ENCODE measurements at regions not wholly inside any gene's neighbourhood (a gene's known extent, or its start where the extent isn't known, plus 50 kb on each side); places are given as distances from the start of the nearest gene placed in this dataset.

GRCh38 chr10:125442856-125443540 is 240.0 kb downstream of the TEX36 start:
- Histone ChIP-seq H3K4me3 (no peak overlapping the region), H3K4me1 (no peaks in the 10 kb centered on the region), H3K4me2 (no peak overlapping the region), H3K27ac (no peak overlapping the region), H3K9me3 (no peaks in the 10 kb centered on the region)
- 53% methylated on average over 12 of the region's 13 CpGs for WGBS (ENCODE audit: missing lambda C conversion rate)
- CTCF ChIA-PET, result no interaction called here
- TF ChIP-seq RAD21 (conservative IDR thresholded peaks at IDR 0.05 in 1 of 2, IDR thresholded peaks at IDR 0.05 in 1 of 2) (no peak), CHD2 (IDR thresholded peaks at IDR 0.05; ENCODE audit: low read length, partially characterized antibody) (no peak), TP53 (CRISPR knock-in tag; IDR thresholded peaks at IDR 0.05) (no peak), REST (IDR thresholded peaks at IDR 0.05) (no peak), NFE2L2 (conservative IDR thresholded peaks at IDR 0.05; ENCODE audit: low read length) (no peak), ZSCAN20 (CRISPR knock-in tag; IDR thresholded peaks at IDR 0.05) (no peak), FOSL2 (IDR thresholded peaks at IDR 0.05) (no peak), FOSL2 (CRISPR knock-in tag; IDR thresholded peaks at IDR 0.05) (no peak), JUNB (IDR thresholded peaks at IDR 0.05) (no peak), RFX5 (IDR thresholded peaks at IDR 0.05) (no peak), CHD4 (IDR thresholded peaks at IDR 0.05; ENCODE audit: borderline replicate concordance) (no peak), HOXA7 (CRISPR knock-in tag; IDR thresholded peaks at IDR 0.05) (no peak)
- ATAC-seq, result no peak
- DNase-seq (ENCODE audit: low read depth in 1 of 2, low spot score in 1 of 2), result no peak
- POLR2A ChIA-PET, result no interaction called here
- no peak for FAIRE-seq

GRCh38 chr10:125441151-125441550 is 241.8 kb downstream of the TEX36 start:
- DNase-seq (ENCODE audit: low read depth in 1 of 2, low spot score in 1 of 2), result no peak

More at GRCh38 chr10:125441151-125441550, 241.8 kb downstream of the TEX36 start:
- no peak overlapping the region for H3K4me2 ChIP-seq
- ATAC-seq (no peak), FAIRE-seq (no peak)
- TF ChIP-seq JUNB (IDR thresholded peaks at IDR 0.05), result no peak
- no peak for TF ChIP-seq NR3C1 (IDR thresholded peaks at IDR 0.05)
- TF ChIP-seq SREBF2 (IDR thresholded peaks at IDR 0.05), result no peak
- no peak for TF ChIP-seq EHF (CRISPR knock-in tag; IDR thresholded peaks at IDR 0.05)
- no peak for TF ChIP-seq MAZ (IDR thresholded peaks at IDR 0.05; ENCODE audit: borderline replicate concordance, low read depth, low read length)
- no peak for TF ChIP-seq ZFP36 (IDR thresholded peaks at IDR 0.05; ENCODE audit: borderline replicate concordance, partially characterized antibody)
- TF ChIP-seq HOXB13 (CRISPR knock-in tag; IDR thresholded peaks at IDR 0.05; ENCODE audit: low read depth), result no peak
- TF ChIP-seq HOXA7 (CRISPR knock-in tag; IDR thresholded peaks at IDR 0.05), result no peak
- TF ChIP-seq BHLHE40 (IDR thresholded peaks at IDR 0.05; ENCODE audit: low read depth, low read length), result no peak
- TF ChIP-seq TP53 (CRISPR knock-in tag; IDR thresholded peaks at IDR 0.05), result no peak
- no peak for TF ChIP-seq REST (IDR thresholded peaks at IDR 0.05)
- no peak for TF ChIP-seq CBX2 (IDR thresholded peaks at IDR 0.05; ENCODE audit: borderline replicate concordance, low read depth)
- CTCF ChIA-PET, result interaction anchor here (0.8 kb wide), 1 partner anchor 9 kb away, joined by 4 read pairs; no protein-coding TSS in a partner anchor
- no peak overlapping the region for H3K4me3 ChIP-seq
- POLR2A ChIA-PET, result no interaction called here
- H3K4me1 ChIP-seq, result no peaks in the 10 kb centered on the region
- H3K27ac ChIP-seq, result no peak overlapping the region
- no peaks in the 10 kb centered on the region for H3K9me3 ChIP-seq
- 32% methylated on average over 4 of the region's 4 CpGs for WGBS (ENCODE audit: missing lambda C conversion rate)

Data from A549 (cell line).